ENCODE measurements at regions not wholly inside any gene's neighbourhood (a gene's known extent, or its start where the extent isn't known, plus 50 kb on each side); places are given as distances from the start of the nearest gene placed in this dataset.

DNA sequence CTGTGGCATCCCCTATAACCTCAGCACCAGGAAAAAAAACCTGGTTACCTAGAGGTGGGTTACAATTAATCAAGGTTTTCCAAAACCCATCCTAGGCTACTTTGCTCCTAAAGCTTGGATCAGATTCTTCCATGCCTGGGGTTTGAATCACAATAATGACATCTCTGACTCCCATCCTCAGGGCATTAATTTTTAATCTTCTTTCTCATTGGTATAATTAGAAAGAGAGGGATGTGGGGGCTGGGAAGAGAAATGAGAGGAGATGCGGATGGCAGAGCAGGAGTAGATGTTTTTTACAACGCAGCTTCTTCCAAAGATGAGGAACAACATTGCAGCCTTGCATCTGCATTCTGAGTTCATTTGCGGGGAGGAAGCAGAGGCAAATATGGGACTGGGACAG is 117.2 kb upstream of the E2F8 start:
- TF ChIP-seq CTCF (IDR thresholded peaks at IDR 0.05; ENCODE audit: low read depth, low read length) (no peak), EZH2phosphoT487 (IDR thresholded peaks at IDR 0.05; ENCODE audit: low read depth) (no peak)
- Histone ChIP-seq H3K9me3 (ENCODE audit: insufficient read depth, low read length) (no peaks in the 10 kb centered on the region), H3K4me3 (ENCODE audit: low read length) (no peak overlapping the region), H3K27ac (ENCODE audit: low read length) (no peak overlapping the region), H3K4me2 (ENCODE audit: low read length) (no peak overlapping the region), H3K79me2 (ENCODE audit: low read length) (no peaks in the 10 kb centered on the region), H2AFZ (ENCODE audit: low read depth, low read length) (no peak overlapping the region), H3K4me1 (ENCODE audit: low read length) (no peaks in the 10 kb centered on the region), H3K9ac (ENCODE audit: low read length) (no peak overlapping the region), H3K36me3 (replicated peaks; ENCODE audit: low read depth, low read length) (no peaks in the 10 kb centered on the region), H4K20me1 (ENCODE audit: insufficient read depth, low read length) (no peaks in the 10 kb centered on the region), H3K27me3 (ENCODE audit: low read depth, low read length) (peaks cover 68% of the 10 kb centered on the region)

DNA sequence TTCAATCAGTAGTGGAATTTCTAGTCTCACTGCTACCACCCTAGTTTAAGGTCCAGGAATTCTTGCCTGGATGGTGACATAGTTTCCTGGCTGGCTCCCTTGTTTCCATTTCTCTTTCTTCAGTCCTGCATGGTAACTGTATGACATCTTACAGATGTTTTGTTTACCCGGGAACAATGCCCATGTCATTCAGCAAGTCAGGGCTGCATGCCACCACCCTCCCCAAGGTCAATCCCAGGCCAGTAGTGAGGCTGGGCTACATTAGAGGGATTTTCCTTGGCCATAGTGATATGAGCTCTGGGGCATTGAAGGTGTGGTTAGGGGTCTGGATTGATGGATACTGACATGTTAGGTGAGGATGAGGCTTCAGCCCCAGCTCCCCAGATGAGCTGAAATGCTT is 114.9 kb upstream of the E2F8 start:
- H2AFZ ChIP-seq (ENCODE audit: low read depth, low read length): no peak overlapping the region
- H3K4me1 ChIP-seq (ENCODE audit: low read length): no peaks in the 10 kb centered on the region
- no peak for TF ChIP-seq EZH2phosphoT487 (IDR thresholded peaks at IDR 0.05; ENCODE audit: low read depth)
- TF ChIP-seq CTCF (IDR thresholded peaks at IDR 0.05; ENCODE audit: low read depth, low read length): no peak
- H3K79me2 ChIP-seq (ENCODE audit: low read length): no peaks in the 10 kb centered on the region
- no peak overlapping the region for H3K4me3 ChIP-seq (ENCODE audit: low read length)
- H3K27me3 ChIP-seq (ENCODE audit: low read depth, low read length): peaks cover 78% of the 10 kb centered on the region
- H3K9me3 ChIP-seq (ENCODE audit: insufficient read depth, low read length): no peaks in the 10 kb centered on the region
- H3K36me3 ChIP-seq (replicated peaks; ENCODE audit: low read depth, low read length): no peaks in the 10 kb centered on the region
- no peak overlapping the region for H3K9ac ChIP-seq (ENCODE audit: low read length)
- H3K27ac ChIP-seq (ENCODE audit: low read length): no peak overlapping the region
- no peaks in the 10 kb centered on the region for H4K20me1 ChIP-seq (ENCODE audit: insufficient read depth, low read length)
- no peak overlapping the region for H3K4me2 ChIP-seq (ENCODE audit: low read length)

GRCh38 chr11:19353287-19353850 is 112.6 kb upstream of the E2F8 start:
- H3K36me3 ChIP-seq (replicated peaks; ENCODE audit: low read depth, low read length): no peaks in the 10 kb centered on the region
- H2AFZ ChIP-seq (ENCODE audit: low read depth, low read length): no peak overlapping the region
- no peak overlapping the region for H3K27ac ChIP-seq (ENCODE audit: low read length)
- H3K79me2 ChIP-seq (ENCODE audit: low read length): no peaks in the 10 kb centered on the region
- H3K27me3 ChIP-seq (ENCODE audit: low read depth, low read length): peaks cover 65% of the 10 kb centered on the region
- H4K20me1 ChIP-seq (ENCODE audit: insufficient read depth, low read length): no peaks in the 10 kb centered on the region
- no peaks in the 10 kb centered on the region for H3K9me3 ChIP-seq (ENCODE audit: insufficient read depth, low read length)
- no peak overlapping the region for H3K4me2 ChIP-seq (ENCODE audit: low read length)
- H3K4me3 ChIP-seq (ENCODE audit: low read length): no peak overlapping the region
- TF ChIP-seq EZH2phosphoT487 (IDR thresholded peaks at IDR 0.05; ENCODE audit: low read depth) (no peak), CTCF (IDR thresholded peaks at IDR 0.05; ENCODE audit: low read depth, low read length) (no peak)
- H3K9ac ChIP-seq (ENCODE audit: low read length): no peak overlapping the region
- no peaks in the 10 kb centered on the region for H3K4me1 ChIP-seq (ENCODE audit: low read length)

GRCh38 chr11:19352771-19353160 is 112.0 kb upstream of the E2F8 start:
- Histone ChIP-seq H3K4me2 (ENCODE audit: low read length) (no peak overlapping the region), H3K9me3 (ENCODE audit: insufficient read depth, low read length) (no peaks in the 10 kb centered on the region), H3K4me3 (ENCODE audit: low read length) (no peak overlapping the region), H3K36me3 (replicated peaks; ENCODE audit: low read depth, low read length) (no peaks in the 10 kb centered on the region), H4K20me1 (ENCODE audit: insufficient read depth, low read length) (no peaks in the 10 kb centered on the region), H2AFZ (ENCODE audit: low read depth, low read length) (no peak overlapping the region), H3K4me1 (ENCODE audit: low read length) (no peaks in the 10 kb centered on the region), H3K9ac (ENCODE audit: low read length) (no peak overlapping the region), H3K27me3 (ENCODE audit: low read depth, low read length) (peaks cover 64% of the 10 kb centered on the region), H3K79me2 (ENCODE audit: low read length) (no peaks in the 10 kb centered on the region), H3K27ac (ENCODE audit: low read length) (no peak overlapping the region)
- no peak for TF ChIP-seq EZH2phosphoT487 (IDR thresholded peaks at IDR 0.05; ENCODE audit: low read depth)
- TF ChIP-seq CTCF (IDR thresholded peaks at IDR 0.05; ENCODE audit: low read depth, low read length): no peak
